HG02623 (cell line): ENCODE measurements at regions not wholly inside any gene's neighbourhood (a gene's known extent, or its start where the extent isn't known, plus 50 kb on each side); places are given as distances from the start of the nearest gene placed in this dataset.

ENCODE experiments used
- ATAC-seq: cut with Tn5 transposase; IDR thresholded peaks from one replicate; pipeline ENCODE4 v1.9.1; 2021; ENCODE audit warnings: moderate library complexity; ENCODE audit not compliant: unreplicated experiment

- no peak for ATAC-seq
Measured at GRCh38 chr13:99027661-99028425, 50.0 kb upstream of the DOCK9 start.

- ATAC-seq, result no peak
Measured at GRCh38 chr13:99028890-99029289, 51.0 kb upstream of the DOCK9 start.

GRCh38 chr13:99029576-99029975 is 51.7 kb upstream of the DOCK9 start:
- ATAC-seq, result no peak

GRCh38 chr13:99030326-99030725 is 52.5 kb upstream of the DOCK9 start:
- no peak for ATAC-seq

GRCh38 chr13:99031832-99032231 is 54.0 kb upstream of the DOCK9 start:
- no peak for ATAC-seq

- ATAC-seq, result no peak
Measured at GRCh38 chr13:99033814-99034213, 56.0 kb upstream of the DOCK9 start.

GRCh38 chr13:99034333-99035085 is 56.6 kb upstream of the DOCK9 start:
- no peak for ATAC-seq

GRCh38 chr13:99035715-99036114 is 57.9 kb upstream of the DOCK9 start:
- ATAC-seq, result no peak

- ATAC-seq, result no peak
Measured at GRCh38 chr13:99037756-99038155, 59.9 kb upstream of the DOCK9 start.

GRCh38 chr13:99039718-99040280 is 61.9 kb upstream of the DOCK9 start:
- no peak for ATAC-seq

GRCh38 chr13:99040536-99041131 is 62.8 kb upstream of the DOCK9 start:
- ATAC-seq, result no peak

GRCh38 chr13:99041337-99041736 is 63.5 kb upstream of the DOCK9 start:
- ATAC-seq, result no peak

GRCh38 chr13:99041788-99042187 is 63.9 kb upstream of the DOCK9 start:
- peak; percentile 34 for ATAC-seq

- no peak for ATAC-seq
Measured at GRCh38 chr13:99042521-99043250, 64.8 kb upstream of the DOCK9 start.

GRCh38 chr13:99043831-99044231 is 66.0 kb upstream of the DOCK9 start:
- ATAC-seq, result no peak

- no peak for ATAC-seq
Measured at GRCh38 chr13:99044764-99045163, 66.9 kb upstream of the DOCK9 start.

GRCh38 chr13:99045396-99045795 is 67.5 kb upstream of the DOCK9 start:
- ATAC-seq, result no peak

- ATAC-seq, result no peak
Measured at GRCh38 chr13:99046851-99047250, 69.0 kb upstream of the DOCK9 start.

GRCh38 chr13:99050983-99051488 is 73.2 kb upstream of the DOCK9 start:
- ATAC-seq, result no peak

- ATAC-seq, result no peak
Measured at GRCh38 chr13:99051768-99052455, 74.0 kb upstream of the DOCK9 start.
